ENCODE measurements at regions not wholly inside any gene's neighbourhood (a gene's known extent, or its start where the extent isn't known, plus 50 kb on each side); places are given as distances from the start of the nearest gene placed in this dataset.

- no peak for TF ChIP-seq CTCF (IDR thresholded peaks at IDR 0.05)
- no peak for TF ChIP-seq POLR2A (IDR thresholded peaks at IDR 0.05)
These were observed 1360.2 kb upstream of the SLC10A2 start for GRCh38 chr13:104426435-104426834.

All from thyroid gland (tissue), 4 donors.